Gastroesophageal sphincter (tissue), 3 donors: ENCODE measurements at regions not wholly inside any gene's neighbourhood (a gene's known extent, or its start where the extent isn't known, plus 50 kb on each side); places are given as distances from the start of the nearest gene placed in this dataset.

Experiments
- POLR2A ChIP-seq, 2 donors: fragments of 450-650 bp; IDR thresholded peaks; one replicate each; pipeline ENCODE4 v1.6.1; 2017; ENCODE audit warnings: antibody characterized with exemption in 2 of 2, mild to moderate bottlenecking in 2 of 2, moderate library complexity in 1 of 2
- POLR2AphosphoS5 ChIP-seq: sonication (generic); formaldehyde crosslinking; IDR thresholded peaks from one replicate; pipeline ENCODE4 v1.6.1; 2017; ENCODE audit warnings: antibody characterized with exemption
- TF ChIP-seq, protein P1 (sequence below), 4 experiments: fragments of 200-600 bp in 2 of 4; fragments of 450-650 bp in 2 of 4; sonication (generic) in 1 of 4; IDR thresholded peaks; one replicate each; pipeline ENCODE4 v1.5.1; 2017 to 2019; ENCODE audit warnings: antibody characterized with exemption in 4 of 4, mild to moderate bottlenecking in 2 of 4, moderate library complexity in 2 of 4

DNA sequence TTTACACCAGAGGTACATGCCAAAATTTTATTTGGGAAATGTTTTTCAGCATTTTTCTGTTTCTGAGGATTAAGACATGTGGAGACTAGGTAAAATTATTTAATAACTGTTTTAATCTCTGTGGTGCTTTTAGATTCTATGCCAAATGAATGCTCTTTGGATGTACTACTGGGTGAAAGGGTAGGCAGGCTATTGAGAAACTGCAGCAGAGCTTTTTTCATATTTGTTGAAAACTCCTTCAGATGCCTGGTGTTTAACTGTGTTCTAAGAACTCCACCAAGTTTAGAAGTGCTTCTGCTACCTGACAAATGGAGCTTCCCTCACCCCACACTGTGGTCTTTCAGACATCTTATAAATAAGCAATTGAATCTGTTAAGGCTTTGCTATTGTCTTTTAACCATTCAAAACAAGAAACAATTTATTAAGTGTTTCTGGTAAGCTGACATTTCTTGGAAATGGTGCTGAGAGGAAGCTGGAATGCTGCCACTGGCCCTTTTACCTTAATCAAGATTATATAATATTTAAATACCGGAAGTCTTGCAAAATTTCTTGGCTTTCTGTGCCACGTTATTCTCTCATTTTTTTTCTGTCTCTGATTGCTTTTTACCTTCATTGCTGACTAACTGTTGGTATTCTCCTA, 51.2 kb upstream of the CYSLTR1 start:
- no peak for TF ChIP-seq POLR2A (IDR thresholded peaks at IDR 0.05)
- TF ChIP-seq, protein P1, sequence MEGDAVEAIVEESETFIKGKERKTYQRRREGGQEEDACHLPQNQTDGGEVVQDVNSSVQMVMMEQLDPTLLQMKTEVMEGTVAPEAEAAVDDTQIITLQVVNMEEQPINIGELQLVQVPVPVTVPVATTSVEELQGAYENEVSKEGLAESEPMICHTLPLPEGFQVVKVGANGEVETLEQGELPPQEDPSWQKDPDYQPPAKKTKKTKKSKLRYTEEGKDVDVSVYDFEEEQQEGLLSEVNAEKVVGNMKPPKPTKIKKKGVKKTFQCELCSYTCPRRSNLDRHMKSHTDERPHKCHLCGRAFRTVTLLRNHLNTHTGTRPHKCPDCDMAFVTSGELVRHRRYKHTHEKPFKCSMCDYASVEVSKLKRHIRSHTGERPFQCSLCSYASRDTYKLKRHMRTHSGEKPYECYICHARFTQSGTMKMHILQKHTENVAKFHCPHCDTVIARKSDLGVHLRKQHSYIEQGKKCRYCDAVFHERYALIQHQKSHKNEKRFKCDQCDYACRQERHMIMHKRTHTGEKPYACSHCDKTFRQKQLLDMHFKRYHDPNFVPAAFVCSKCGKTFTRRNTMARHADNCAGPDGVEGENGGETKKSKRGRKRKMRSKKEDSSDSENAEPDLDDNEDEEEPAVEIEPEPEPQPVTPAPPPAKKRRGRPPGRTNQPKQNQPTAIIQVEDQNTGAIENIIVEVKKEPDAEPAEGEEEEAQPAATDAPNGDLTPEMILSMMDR (IDR thresholded peaks at IDR 0.05) = no peak
- peak; percentile 29 for TF ChIP-seq POLR2AphosphoS5
